GM21515 (cell line): ENCODE measurements at regions not wholly inside any gene's neighbourhood (a gene's known extent, or its start where the extent isn't known, plus 50 kb on each side); places are given as distances from the start of the nearest gene placed in this dataset.
"Not testable (repeated sequence)": the region's sequence is repeated elsewhere in the genome, so short reads cannot be mapped to it uniquely, and the experiment has no call there.

ENCODE experiments used
- ATAC-seq: cut with Tn5 transposase; IDR thresholded peaks from one replicate; pipeline ENCODE4 v1.9.1; 2021; ENCODE audit not compliant: unreplicated experiment

DNA sequence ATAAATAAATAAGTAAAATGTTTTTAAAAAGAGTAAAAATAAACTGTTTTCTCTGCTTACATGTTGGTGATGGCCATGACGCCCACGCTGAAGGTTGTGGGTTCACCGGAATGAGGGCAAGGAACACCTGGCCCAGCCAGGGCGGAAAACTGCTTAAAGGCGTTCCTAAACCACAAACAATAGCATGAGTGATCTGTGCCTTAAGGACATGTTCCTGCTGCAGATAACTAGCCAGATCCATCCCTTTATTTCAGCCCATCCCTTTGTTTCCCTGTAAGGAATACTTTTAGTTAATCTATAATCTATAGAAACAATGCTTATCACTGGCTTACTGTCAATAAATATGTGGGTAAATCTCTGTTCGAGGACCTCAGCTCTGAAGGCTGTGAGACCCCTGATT, 63.3 kb upstream of the CEP78 start:
- ATAC-seq: not testable (repeated sequence)

DNA sequence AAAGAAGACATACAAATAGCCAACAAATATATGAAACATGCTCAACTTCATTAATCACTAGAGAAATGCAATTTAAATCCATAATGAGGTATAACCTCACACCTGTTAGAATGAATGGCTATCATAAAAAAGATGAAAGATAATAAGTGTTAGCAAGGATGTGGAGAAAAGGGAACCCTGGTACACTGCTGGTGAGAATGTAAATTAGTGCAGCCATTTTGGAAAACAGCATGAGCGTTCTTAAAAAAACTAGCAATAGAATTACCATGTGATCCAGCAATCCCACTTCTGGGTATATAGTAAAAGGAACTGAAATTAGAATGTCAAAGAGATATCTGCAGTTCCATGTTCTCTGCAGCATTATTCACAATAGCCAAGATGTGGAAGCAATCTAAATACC, 64.2 kb upstream of the CEP78 start:
- no peak for ATAC-seq

DNA sequence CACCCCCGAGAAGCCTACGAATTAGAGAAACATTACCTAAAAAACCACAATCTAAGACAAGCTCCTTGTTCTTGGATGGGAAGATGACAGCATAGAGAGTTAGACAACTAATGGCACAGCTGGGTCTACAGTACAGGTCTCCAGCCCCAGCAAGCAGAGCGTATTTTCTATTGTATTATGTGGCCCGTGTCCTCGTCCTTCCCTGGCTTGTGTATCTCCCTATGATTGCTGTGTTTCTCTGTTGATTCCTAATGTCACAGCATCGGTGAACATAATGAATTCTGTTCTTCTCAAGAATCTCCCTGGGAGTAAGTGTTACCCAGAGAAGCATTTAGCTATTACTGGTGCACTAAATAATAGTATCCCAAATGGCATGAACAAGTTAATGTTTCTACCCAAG, 66.8 kb upstream of the CEP78 start:
- ATAC-seq: no peak

DNA sequence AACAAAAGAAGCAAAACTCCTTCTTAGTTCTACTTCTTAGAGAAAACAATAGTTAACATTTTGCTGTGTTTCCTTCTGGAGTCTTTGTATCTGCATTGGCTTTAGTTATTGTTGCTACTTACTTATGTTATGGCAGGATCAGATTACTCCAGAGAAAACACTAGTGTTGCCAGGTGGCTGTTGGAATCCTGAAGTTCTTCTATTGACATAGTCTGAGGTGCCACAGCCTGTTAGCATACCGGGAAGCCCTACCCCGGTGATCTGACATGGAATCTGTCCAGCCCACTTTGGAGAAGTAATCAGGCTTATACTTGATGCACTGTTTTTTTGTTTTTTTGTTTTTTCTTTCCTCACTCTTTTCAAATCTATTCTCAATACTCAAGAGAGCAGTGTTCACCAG, 68.5 kb upstream of the CEP78 start:
- no peak for ATAC-seq

DNA sequence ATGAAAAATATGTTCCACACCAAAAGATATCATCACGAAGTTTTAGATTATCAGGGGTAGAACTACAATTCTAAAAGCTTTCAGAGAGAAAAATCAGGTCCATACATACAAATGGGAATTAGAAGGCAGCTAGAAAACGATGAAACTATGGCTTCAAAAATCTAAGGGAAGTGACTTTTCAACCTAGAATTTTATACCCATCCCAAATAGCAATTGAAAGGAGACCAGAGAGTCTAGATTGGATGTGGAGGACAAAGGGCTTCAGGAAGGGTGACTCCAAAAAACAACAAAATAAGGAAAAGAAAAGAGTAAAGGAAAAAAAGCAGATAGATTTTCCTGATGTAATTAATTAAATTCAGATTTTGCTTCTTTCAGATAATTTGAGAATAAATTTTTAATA, 72.0 kb upstream of the CEP78 start:
- ATAC-seq: no peak

DNA sequence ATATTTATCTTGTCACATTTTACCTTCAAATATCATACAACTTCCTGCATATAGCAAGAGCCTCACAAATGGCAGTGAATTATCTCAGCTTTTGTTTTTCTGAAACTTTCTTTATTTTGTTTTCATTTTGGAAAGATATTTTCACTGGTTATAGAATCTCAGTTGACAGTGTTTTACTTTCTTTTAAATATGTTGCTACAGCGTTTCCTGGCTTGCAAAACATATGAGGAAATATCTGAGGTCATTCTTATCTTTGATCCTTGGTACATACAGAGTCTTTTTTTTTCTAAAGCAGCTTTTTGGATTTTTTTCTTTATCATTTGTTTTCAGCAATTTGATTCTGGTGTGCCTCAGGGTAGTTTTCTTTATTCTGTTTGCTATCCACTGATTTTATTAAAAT, 77.6 kb upstream of the CEP78 start:
- no peak for ATAC-seq

DNA sequence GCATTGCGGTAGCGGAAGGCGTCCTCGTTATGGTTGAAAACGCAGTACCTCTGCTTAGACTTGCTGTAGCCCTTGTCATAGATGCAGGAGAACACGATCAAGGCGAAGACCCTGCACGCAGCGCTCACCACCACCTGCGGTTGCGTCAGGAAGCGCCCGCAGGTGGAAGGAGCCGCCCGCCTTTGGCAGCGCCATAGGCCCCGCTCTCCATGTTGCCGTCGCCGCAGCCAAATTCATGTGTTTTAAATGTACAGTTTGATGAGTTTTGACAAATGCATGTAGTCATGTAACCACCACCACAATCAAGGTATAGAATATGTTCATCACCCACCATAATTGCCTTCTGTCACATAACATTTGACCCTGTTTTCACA, 84.9 kb upstream of the CEP78 start:
- ATAC-seq: no peak

DNA sequence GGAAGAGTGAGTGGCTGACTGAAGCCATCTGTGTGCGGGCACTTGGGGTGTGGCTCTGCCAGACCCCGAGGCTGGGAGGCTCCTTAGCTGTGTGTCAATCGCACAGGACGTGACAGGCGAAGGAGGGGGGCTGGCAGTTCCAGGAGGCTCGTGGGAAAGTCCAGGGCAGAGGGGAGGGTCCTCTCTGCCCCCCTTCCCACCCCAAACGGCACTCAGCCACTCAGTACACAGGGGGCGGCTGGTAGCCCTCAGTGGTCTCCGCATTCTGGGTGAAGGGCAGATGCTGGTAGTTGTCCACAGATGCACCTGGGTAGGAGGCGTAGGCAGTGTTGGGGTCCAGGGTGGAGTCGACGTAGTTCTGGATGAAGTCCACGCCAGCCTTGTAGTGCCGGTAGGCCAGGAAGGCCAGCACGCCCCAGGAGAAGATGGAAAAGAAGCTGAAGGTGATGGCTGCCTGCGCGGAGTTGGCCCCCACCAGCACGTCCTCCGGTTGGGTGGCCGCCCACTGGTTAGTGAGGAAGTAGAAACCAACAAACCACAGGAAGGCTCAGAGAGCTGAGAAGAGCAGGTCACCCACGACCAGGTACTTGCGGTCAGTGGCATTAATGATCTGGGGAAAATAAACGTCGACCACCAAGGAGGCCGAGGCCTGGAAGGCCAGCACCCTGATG, 85.4 kb upstream of the CEP78 start:
- ATAC-seq: no peak

DNA sequence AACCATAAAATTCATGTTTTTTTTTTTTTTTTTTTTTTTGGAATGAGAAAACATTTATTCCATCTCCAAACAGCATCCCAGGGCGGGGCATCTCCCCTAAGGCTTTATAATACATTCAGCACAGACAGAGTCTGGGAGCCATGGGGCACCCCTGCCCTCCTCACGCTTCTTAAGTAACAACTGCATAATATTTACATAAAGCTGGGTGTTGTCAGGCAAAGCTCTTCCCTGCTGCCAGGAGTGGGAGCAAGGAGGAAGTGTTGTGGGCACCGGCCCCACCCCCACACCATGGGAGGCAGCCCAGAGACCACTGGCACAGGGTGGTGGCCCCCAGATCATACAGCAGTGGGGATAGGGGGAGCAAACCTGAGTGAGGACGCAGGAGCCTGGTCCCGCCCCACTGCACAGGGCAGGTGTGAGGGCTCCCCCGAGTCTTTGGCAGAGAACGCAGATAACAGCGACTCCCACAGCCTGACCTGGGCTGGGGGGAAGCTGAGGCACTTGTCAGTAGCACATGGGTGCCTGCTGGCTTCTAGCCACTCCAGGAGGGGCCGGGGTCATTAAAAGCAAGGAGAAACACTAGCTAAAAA, 86.1 kb upstream of the CEP78 start:
- ATAC-seq: no peak

DNA sequence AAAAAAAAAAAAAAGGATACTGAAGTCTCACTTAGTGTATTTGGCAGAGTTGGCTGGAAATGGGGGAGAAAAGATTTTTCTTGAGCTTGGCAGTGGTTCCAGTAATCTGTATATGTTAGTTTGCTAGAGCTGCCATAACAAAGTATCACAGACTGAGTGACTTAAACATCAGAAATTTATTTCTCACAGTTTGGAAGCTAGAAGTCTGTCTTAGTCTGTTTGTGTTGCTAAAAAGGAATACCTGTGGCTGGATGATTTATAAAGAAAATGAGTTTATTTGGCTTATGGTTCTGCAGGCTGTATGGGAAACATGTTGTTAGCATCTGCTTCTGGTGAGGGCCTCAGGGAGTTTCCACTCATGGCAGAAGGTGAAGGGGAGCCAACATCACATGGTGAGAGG, 89.6 kb upstream of the CEP78 start:
- ATAC-seq: no peak

DNA sequence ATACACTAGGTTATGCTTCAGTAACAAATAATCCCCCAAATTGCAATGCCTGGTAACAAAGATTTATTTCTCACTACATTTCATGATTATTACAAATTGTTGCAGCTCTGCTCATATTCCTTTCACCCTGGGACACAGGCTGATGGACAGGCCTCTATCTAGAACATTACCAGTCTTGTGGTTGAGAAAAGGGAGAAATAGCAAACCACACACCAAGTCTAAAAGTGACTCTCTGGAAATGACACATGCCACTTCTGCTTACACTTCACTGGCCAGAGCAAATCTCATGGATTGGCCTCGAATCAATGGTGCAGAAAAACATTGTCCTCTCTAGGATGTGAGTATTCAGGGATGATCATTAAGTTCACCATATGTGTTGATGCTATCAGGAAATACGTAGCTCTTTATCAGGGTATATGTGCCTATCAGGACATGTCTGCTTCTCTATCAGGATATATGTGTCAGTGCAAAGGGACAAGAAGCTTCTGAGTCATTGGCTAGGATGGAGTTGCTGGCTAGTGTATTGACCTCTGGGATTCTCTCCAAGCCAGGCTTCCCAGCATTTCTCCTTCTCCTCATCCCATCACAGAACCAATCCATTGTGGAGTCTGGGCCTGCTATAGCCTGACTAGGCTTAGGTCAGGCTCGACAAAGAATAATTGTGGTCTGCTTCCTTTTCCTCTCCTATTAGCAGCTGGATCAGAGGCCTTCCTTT, 91.1 kb upstream of the CEP78 start:
- ATAC-seq: no peak

DNA sequence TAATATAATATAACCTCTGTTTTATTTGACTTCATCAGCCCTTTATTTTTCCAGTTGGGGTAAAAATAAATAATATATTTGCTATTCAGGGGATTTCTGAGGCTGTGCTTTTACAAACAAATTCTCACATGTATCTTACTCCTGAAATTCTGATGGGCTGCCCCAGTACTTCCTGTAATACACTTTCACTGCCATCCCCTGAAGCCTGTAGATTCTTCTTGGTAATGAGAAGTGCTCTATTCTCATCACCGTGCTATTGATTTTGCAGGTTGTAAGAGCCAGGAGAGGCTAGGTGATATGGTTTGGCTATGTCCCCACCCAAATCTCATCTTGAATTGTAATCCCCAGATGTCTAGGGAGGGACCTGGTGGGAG, 91.9 kb upstream of the CEP78 start:
- no peak for ATAC-seq

DNA sequence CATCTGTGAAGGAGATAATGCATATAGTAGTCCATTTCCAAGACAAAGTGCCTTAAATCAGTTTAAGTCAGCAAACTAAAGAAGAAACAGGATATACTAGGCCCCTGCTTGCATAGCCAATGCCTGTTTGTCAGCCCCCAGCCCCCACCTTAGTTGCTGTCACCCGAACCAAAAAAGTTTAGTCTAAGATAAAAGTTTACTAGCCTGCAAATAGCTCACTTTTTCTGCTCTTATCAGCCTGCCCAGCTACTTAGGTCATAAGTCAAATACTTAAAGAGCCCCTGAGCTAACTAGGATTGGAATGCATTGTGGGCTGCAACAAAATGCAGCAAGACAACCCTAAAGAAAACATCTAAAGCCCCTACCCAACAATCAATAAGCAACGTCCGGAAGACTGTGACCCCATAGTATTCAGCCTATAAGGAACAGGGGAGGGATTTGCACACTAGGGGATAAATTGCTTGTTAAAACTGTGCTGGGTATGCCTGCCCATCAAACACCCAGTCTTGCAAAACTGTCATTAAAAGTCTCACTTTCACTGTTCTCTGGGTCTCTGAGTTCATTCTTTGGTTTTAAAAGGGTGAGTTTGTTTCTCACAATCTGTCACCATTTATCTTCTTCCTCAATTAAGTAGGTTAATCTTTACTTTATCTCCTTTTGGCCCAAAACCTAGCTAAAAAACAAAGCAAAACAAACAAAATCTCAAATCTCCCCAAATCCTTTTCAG, 92.4 kb upstream of the CEP78 start:
- no peak for ATAC-seq

DNA sequence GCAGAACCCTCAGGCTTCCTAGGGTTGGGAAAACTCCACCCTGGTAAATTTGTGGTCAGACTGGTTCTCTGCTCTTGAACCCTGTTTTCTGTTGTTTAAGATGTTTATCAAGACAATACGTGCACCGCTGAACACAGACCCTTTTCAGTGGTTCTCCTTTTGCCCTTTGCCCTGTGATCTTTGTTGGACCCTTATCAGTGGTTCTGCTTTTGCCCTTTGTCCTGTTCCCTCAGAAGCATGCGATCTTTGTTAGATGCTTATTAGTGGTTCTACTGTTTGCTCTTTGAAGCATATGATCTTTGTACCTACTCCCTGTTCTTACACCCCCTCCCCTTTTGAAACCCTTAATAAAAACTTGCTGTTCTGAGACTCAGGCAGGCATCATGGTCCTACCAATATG, 93.6 kb upstream of the CEP78 start:
- ATAC-seq: not testable (repeated sequence)

DNA sequence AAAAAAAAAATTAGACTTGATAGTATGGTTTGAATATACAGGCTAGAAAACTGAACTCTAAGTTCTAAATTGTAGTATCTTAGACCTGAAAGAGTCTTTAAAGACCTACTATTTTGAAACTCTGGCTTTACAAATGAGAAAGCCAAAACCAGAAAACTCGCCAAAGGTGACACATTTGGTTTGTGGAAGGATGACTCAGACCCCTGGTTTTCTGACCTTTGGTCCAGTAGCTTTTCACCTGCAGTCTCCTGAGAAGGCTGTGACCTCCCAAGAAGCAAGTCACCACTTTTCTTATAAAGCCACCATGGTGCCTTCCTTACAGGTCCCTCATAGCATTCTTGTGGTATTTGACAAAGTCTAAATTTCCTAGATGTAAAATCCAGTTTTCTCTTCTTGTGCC, 102.1 kb upstream of the CEP78 start:
- no peak for ATAC-seq

DNA sequence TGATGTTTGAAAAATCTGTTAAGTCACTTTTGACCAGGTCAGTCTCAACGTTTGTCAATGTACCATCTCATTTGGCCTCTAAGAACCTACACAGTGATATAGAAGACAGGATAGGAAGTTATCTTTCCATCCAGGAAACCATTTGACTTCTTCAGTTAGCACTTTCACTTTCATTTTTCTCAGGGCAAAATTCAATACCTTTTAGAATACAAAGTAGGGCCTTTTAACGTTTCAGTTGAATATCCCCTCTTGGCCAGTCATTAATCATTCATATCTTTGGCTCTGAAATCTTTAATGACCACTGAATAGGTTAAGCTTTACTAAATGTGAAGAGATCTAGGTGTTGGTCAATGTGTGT, 101.1 kb upstream of the GNAQ start:
- ATAC-seq: no peak

DNA sequence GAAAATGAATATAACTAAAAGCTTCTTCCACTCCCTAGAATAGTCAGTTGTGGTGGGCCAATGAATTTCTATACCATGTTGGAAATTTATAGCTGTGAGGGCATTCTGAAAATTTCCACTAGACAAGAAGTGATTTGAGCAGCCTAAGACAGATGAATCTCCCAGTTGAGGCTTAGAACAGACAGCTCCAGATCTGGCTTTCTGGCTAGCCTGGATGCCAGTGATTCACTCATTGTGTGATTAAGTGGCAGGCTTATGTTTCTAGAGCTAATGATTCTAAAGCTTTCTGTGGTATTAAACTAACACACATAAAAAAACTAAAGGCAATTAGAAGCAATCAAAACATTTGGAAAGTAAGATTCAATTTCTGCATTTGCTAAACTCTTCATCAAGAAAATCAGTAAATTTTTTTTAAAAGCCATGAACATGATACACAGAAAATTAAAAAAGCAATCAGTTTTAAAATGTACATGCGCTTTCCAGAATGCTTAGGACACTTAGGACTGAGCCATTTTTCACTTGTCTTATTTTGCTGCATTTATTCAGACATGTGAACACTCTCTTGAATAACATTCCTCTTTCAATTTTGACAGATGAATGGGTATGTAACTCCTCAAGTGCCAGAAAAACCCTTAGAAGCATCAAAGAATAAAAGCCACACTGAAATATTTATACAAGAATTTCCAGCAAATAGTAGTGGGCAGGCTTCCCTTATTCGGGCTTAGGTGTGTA, 100.5 kb upstream of the GNAQ start:
- ATAC-seq: no peak

DNA sequence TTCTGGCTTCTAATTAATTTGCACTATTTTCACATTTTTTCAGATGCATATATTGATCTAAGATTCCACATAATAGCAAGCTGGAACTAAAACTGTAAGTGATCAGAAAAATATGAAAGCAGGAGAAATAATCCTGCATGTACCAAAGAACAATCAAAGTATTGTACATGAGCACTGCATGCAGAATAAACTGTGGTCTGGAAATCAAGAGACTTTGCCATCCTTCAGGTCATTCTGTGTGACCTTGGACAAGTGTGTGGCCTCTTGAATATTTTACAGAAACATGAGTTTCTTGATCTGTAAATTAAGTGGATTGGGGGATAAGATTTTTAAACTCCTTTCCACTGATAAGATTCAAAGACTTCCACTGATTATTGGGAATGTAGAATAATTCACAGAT, 99.2 kb upstream of the GNAQ start:
- ATAC-seq: no peak

DNA sequence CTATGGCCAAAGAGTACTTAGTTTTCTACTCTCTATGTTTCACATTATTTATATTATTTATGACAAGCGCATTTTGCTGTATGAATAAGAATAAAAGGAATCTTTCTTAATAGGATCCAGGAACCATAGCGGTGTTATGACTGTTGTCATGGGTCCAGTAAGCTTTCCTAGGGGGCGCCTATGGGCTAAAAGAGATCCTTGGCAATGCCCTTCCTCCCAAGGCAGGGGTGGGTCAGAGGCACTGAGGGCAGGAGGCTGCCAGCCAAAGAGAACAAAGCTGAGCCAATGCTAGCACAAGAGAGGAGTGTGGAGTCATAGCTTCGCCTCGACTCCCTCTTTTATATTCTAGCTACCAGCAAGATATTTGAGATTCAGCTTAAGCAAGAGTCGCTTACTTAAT, 98.4 kb upstream of the GNAQ start:
- no peak for ATAC-seq

DNA sequence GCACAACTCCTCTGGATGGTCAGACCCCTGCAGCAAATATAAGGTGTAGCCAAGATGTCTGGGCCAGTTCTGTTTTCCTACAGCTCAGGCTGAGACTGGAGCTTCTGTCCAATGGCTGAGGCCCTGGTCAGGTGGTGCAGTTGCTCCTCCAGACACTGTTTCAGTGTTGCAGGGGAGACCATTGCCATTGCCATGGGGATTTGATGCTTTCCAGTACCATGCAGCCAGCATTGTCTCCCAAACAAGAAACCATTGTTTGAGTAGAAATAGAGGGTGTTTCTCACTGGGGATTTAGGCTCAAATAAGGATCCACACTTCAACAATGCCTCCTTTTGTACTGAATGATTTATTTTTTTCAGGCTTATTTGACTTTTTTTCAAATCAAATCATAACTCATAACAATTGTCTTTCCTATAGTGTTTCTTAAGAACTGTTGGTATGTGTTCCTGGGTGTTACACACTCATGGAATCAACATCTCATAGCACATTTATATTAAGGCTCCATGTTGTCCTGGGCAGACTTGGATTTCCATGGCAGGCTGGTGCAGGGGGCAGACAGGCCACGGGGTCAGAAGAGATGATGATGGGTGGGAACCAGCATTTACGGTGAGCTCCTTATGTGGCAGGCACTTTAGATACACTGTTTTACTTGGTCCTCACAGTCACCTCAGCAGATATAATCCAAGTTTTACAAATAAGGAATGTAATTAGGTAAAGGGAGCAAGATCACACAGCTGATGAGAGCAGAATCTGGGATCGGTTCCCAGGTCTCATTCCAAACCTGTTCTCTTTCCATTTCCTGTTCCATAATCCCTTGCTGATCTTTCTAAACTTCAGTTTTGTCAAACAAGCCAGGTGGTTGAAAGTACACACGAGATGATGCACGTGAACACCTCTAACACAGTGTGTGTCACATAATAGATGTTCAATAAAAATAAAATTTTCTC, 95.9 kb upstream of the GNAQ start:
- ATAC-seq: no peak
